ENCODE measurements at regions not wholly inside any gene's neighbourhood (a gene's known extent, or its start where the extent isn't known, plus 50 kb on each side); places are given as distances from the start of the nearest gene placed in this dataset.

DNA sequence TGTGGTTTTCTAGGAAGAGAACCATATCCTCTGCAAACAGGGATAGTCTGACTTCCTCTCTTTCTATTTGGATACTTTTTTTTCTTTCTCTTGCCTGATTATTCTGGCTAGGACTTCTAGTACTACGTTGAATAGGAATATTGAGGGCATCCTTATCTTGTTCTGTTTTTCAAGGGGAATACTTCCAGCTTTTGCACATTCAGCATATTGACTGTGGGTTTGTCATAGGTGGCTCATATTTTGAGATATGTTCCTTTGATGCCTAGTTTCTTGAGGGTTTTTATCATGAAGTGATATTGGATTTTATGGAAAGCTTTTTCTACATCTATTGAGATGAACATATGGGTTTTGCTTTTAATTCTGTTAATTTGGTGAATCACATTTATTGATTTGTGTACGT, 269.8 kb downstream of the MAP2K6 start:
- TF ChIP-seq, protein P1, sequence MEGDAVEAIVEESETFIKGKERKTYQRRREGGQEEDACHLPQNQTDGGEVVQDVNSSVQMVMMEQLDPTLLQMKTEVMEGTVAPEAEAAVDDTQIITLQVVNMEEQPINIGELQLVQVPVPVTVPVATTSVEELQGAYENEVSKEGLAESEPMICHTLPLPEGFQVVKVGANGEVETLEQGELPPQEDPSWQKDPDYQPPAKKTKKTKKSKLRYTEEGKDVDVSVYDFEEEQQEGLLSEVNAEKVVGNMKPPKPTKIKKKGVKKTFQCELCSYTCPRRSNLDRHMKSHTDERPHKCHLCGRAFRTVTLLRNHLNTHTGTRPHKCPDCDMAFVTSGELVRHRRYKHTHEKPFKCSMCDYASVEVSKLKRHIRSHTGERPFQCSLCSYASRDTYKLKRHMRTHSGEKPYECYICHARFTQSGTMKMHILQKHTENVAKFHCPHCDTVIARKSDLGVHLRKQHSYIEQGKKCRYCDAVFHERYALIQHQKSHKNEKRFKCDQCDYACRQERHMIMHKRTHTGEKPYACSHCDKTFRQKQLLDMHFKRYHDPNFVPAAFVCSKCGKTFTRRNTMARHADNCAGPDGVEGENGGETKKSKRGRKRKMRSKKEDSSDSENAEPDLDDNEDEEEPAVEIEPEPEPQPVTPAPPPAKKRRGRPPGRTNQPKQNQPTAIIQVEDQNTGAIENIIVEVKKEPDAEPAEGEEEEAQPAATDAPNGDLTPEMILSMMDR (IDR thresholded peaks at IDR 0.05) = no peak
- TF ChIP-seq SMC3 (IDR thresholded peaks at IDR 0.05; ENCODE audit: low read depth, low read length) (no peak), IRF3 (IDR thresholded peaks at IDR 0.05; ENCODE audit: low read depth, low read length) (no peak), POLR2AphosphoS5 (IDR thresholded peaks at IDR 0.05; ENCODE audit: low read depth, low read length) (no peak), TAF1 (IDR thresholded peaks at IDR 0.05; ENCODE audit: borderline replicate concordance, low read depth, low read length) (no peak), GABPA (IDR thresholded peaks at IDR 0.05; ENCODE audit: low read depth) (no peak), JUND (IDR thresholded peaks at IDR 0.05) (no peak), YY1 (IDR thresholded peaks at IDR 0.05; ENCODE audit: low read depth) (no peak), MAX (IDR thresholded peaks at IDR 0.05; ENCODE audit: low read depth) (no peak), USF1 (IDR thresholded peaks at IDR 0.05; ENCODE audit: borderline replicate concordance, low read depth) (no peak), NFIC (IDR thresholded peaks at IDR 0.05; ENCODE audit: borderline replicate concordance) (no peak)
- TF ChIP-seq, protein P2, sequence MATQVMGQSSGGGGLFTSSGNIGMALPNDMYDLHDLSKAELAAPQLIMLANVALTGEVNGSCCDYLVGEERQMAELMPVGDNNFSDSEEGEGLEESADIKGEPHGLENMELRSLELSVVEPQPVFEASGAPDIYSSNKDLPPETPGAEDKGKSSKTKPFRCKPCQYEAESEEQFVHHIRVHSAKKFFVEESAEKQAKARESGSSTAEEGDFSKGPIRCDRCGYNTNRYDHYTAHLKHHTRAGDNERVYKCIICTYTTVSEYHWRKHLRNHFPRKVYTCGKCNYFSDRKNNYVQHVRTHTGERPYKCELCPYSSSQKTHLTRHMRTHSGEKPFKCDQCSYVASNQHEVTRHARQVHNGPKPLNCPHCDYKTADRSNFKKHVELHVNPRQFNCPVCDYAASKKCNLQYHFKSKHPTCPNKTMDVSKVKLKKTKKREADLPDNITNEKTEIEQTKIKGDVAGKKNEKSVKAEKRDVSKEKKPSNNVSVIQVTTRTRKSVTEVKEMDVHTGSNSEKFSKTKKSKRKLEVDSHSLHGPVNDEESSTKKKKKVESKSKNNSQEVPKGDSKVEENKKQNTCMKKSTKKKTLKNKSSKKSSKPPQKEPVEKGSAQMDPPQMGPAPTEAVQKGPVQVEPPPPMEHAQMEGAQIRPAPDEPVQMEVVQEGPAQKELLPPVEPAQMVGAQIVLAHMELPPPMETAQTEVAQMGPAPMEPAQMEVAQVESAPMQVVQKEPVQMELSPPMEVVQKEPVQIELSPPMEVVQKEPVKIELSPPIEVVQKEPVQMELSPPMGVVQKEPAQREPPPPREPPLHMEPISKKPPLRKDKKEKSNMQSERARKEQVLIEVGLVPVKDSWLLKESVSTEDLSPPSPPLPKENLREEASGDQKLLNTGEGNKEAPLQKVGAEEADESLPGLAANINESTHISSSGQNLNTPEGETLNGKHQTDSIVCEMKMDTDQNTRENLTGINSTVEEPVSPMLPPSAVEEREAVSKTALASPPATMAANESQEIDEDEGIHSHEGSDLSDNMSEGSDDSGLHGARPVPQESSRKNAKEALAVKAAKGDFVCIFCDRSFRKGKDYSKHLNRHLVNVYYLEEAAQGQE (IDR thresholded peaks at IDR 0.05; ENCODE audit: low read depth, low read length) = no peak
- TF ChIP-seq, protein P3, sequence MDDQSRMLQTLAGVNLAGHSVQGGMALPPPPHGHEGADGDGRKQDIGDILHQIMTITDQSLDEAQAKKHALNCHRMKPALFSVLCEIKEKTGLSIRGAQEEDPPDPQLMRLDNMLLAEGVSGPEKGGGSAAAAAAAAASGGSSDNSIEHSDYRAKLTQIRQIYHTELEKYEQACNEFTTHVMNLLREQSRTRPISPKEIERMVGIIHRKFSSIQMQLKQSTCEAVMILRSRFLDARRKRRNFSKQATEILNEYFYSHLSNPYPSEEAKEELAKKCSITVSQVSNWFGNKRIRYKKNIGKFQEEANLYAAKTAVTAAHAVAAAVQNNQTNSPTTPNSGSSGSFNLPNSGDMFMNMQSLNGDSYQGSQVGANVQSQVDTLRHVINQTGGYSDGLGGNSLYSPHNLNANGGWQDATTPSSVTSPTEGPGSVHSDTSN (IDR thresholded peaks at IDR 0.05) = no peak
- TF ChIP-seq, protein P4, sequence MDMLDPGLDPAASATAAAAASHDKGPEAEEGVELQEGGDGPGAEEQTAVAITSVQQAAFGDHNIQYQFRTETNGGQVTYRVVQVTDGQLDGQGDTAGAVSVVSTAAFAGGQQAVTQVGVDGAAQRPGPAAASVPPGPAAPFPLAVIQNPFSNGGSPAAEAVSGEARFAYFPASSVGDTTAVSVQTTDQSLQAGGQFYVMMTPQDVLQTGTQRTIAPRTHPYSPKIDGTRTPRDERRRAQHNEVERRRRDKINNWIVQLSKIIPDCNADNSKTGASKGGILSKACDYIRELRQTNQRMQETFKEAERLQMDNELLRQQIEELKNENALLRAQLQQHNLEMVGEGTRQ (IDR thresholded peaks at IDR 0.05; ENCODE audit: borderline replicate concordance, low read depth, low read length) = no peak

Data from SK-N-SH (cell line).